GM23338 (cell line): ENCODE measurements at regions not wholly inside any gene's neighbourhood (a gene's known extent, or its start where the extent isn't known, plus 50 kb on each side); places are given as distances from the start of the nearest gene placed in this dataset.

ENCODE experiments used
- CREB1 ChIP-seq: fragments of 250-450 bp; sonication (Bioruptor Pico); IDR thresholded peaks from 2 replicates; pipeline ENCODE4 v1.5.0; 2020; ENCODE audit warnings: low read depth, mild to moderate bottlenecking, moderate library complexity
- CTCF ChIP-seq, 2 experiments: fragments of 200-600 bp in 1 of 2; sonication (generic) in 1 of 2; conservative IDR thresholded peaks; 2 replicates each; pipeline versions ENCODE4 v1.5.1 to v1.6.1; 2016 to 2017; ENCODE audit warnings: antibody characterized with exemption in 2 of 2, low read depth in 2 of 2, mild to moderate bottlenecking in 2 of 2, moderate library complexity in 1 of 2
- ETS1 ChIP-seq: IDR thresholded peaks from 2 replicates; pipeline ENCODE4 v1.6.1; 2016; ENCODE audit warnings: antibody characterized with exemption
- EZH2 ChIP-seq: fragments of 200-600 bp; sonication (generic); IDR thresholded peaks from one replicate; pipeline ENCODE4 v1.8.0; 2017; ENCODE audit warnings: antibody characterized with exemption, mild to moderate bottlenecking, low read depth; ENCODE audit not compliant: unreplicated experiment
- EZH2phosphoT487 ChIP-seq: fragments of 200-600 bp; sonication (generic); IDR thresholded peaks from one replicate; pipeline ENCODE4 v1.8.1; 2018; ENCODE audit warnings: antibody characterized with exemption; ENCODE audit not compliant: unreplicated experiment
- JUNB ChIP-seq: IDR thresholded peaks from one replicate; pipeline ENCODE4 v1.6.1; 2016; ENCODE audit warnings: antibody characterized with exemption; ENCODE audit not compliant: unreplicated experiment
- NANOG ChIP-seq: IDR thresholded peaks from 2 replicates; pipeline ENCODE4 v1.6.1; 2016; ENCODE audit warnings: antibody characterized with exemption, borderline replicate concordance
- POLR2AphosphoS5 ChIP-seq: IDR thresholded peaks from 2 replicates; pipeline ENCODE4 v1.6.1; 2016; ENCODE audit warnings: antibody characterized with exemption, low read depth
- REST ChIP-seq: IDR thresholded peaks from one replicate; pipeline ENCODE4 v1.6.1; 2018; ENCODE audit warnings: antibody characterized with exemption; ENCODE audit not compliant: unreplicated experiment
- STAT1 ChIP-seq: IDR thresholded peaks from one replicate; pipeline ENCODE4 v1.6.1; 2016; ENCODE audit warnings: antibody characterized with exemption; ENCODE audit not compliant: unreplicated experiment
- ZNF462 ChIP-seq: fragments of 250-450 bp; sonication (Bioruptor Pico); IDR thresholded peaks from 2 replicates; pipeline ENCODE4 v1.5.0; 2020; ENCODE audit warnings: mild to moderate bottlenecking, moderate library complexity

- TF ChIP-seq CTCF (conservative IDR thresholded peaks at IDR 0.05; ENCODE audit: low read depth in 2 of 2) (no peak), EZH2 (no peak), POLR2AphosphoS5 (no peak), REST (no peak), EZH2phosphoT487 (no peak), CREB1 (CRISPR knock-in tag) (no peak), ZNF462 (CRISPR knock-in tag) (no peak), STAT1 (no peak), ETS1 (no peak), NANOG (no peak), JUNB (no peak)
These were observed 61.2 kb upstream of the ODAD2 start for GRCh38 chr10:28060031-28060607.
